Activated CD8-positive, alpha-beta T cell treated with anti-CD3 and anti-CD28 coated beads for 36 hours (primary cell): ENCODE measurements at regions not wholly inside any gene's neighbourhood (a gene's known extent, or its start where the extent isn't known, plus 50 kb on each side); places are given as distances from the start of the nearest gene placed in this dataset.

Experiments
- ATAC-seq: fragments of 200-7000 bp; cut with Tn5 transposase; one replicate; pipeline ENCODE4 v1.10.0; 2021; ENCODE audit warnings: mild to moderate bottlenecking, moderate library complexity
- CTCF ChIA-PET: fragments of 350-600 bp; sonication (Branson Sonifier 250); formaldehyde crosslinking; loops from one replicate; lab custom pipeline; 2021; ENCODE audit warnings: antibody characterized with exemption; lab: Charles Lee
- POLR2A ChIA-PET: fragments of 350-600 bp; sonication (Branson Sonifier 250); formaldehyde crosslinking; loops from one replicate; lab custom pipeline; 2021; ENCODE audit warnings: antibody characterized with exemption; lab: Charles Lee
- DNase-seq: peaks from one replicate; pipeline ENCODE4 v3.0.0-alpha.2; 2020
- H3K27ac Mint-ChIP-seq: one replicate; pipeline ENCODE4 v1.8.0; 2021; ENCODE audit warnings: mild to moderate bottlenecking, mixed read lengths
- H3K27me3 Mint-ChIP-seq: one replicate; pipeline ENCODE4 v1.8.0; 2021; ENCODE audit warnings: mixed read lengths
- H3K36me3 Mint-ChIP-seq: one replicate; pipeline ENCODE4 v1.8.0; 2021; ENCODE audit warnings: low read depth, mixed read lengths
- H3K4me1 Mint-ChIP-seq: one replicate; pipeline ENCODE4 v1.8.0; 2021; ENCODE audit warnings: low read depth, mixed read lengths
- H3K4me3 Mint-ChIP-seq: one replicate; pipeline ENCODE4 v1.8.0; 2021; ENCODE audit warnings: mild to moderate bottlenecking, moderate library complexity, mixed read lengths
- H3K9me3 Mint-ChIP-seq: one replicate; pipeline ENCODE4 v1.8.0; 2021; ENCODE audit warnings: mixed read lengths
- intact Hi-C: fragments of 100-400 bp; cut with micrococcal nuclease; formaldehyde crosslinking; loops from one replicate; pipeline ENCODE4 v1.10.0; 2022
- TF ChIP-seq, protein P1 (sequence below): fragments of 200-600 bp; IDR thresholded peaks from one replicate; pipeline ENCODE4 v1.8.0; 2022; ENCODE audit warnings: antibody characterized with exemption, mild to moderate bottlenecking

DNA sequence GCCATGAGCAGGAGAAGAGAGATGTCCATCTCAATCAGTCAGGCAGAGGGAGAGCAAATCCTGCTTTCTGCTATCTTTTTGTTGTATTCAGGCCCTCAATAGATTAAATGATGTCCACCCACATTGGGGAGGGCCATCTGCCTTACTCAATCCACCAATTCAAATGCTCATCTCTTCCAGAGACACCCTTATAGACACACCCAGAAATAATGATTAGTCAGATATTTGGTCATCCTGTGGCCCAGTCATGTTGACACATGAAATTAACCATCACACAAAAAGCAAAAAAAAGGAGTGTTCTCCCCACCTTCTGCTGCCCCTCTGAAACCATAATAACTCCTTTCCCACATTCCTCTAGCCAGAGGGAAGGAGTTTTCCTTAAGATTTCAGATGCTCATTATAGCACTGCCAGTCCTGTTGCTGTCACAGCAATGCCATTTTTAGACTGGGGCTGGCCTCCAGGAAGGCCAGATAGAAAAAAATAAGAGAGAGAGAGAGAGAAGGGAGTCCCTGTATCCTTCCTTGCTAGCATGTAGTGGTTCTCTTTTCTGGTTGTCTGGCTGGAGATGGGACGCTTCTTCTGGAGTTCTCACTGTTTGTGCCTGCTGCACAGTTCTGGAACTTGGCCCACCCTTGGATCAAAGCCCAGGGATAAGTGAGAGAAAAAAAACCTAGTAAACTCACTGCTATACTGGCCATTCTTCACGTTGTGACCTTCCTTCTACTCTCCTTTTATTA, 177.7 kb downstream of the RBM46 start:
- Mint-ChIP-seq H3K27ac (no peak overlapping the region), H3K4me3 (no peak overlapping the region), H3K27me3 (no peaks in the 10 kb centered on the region), H3K36me3 (no peaks in the 10 kb centered on the region), H3K4me1 (no peaks in the 10 kb centered on the region), H3K9me3 (peaks cover 6% of the 10 kb centered on the region)
- intact Hi-C loops: no loop called here
- TF ChIP-seq, protein P1, sequence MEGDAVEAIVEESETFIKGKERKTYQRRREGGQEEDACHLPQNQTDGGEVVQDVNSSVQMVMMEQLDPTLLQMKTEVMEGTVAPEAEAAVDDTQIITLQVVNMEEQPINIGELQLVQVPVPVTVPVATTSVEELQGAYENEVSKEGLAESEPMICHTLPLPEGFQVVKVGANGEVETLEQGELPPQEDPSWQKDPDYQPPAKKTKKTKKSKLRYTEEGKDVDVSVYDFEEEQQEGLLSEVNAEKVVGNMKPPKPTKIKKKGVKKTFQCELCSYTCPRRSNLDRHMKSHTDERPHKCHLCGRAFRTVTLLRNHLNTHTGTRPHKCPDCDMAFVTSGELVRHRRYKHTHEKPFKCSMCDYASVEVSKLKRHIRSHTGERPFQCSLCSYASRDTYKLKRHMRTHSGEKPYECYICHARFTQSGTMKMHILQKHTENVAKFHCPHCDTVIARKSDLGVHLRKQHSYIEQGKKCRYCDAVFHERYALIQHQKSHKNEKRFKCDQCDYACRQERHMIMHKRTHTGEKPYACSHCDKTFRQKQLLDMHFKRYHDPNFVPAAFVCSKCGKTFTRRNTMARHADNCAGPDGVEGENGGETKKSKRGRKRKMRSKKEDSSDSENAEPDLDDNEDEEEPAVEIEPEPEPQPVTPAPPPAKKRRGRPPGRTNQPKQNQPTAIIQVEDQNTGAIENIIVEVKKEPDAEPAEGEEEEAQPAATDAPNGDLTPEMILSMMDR: no peak
- ChIA-PET CTCF (no interaction called here), POLR2A (no interaction called here)
- DNase-seq (no peak), ATAC-seq (no peak)

DNA sequence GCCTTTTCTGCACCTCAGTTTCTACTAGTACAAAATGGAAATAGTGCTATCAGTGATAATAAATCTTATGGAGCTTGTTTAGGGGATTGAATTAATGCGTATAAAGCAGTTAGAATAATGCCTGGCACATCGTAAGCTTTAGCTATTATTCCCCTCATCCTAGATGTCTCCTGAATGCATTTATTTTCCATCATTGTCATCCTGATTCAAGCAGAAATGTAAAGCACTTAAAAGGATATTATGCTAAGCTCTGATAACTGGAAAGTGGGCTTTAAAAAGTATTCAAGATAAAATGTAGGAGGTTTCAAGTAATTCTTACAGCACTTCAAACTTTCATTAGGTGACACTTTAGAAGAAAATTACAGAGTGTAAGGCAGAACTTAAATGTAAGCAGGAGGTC, 178.7 kb downstream of the RBM46 start:
- ATAC-seq (no peak), DNase-seq (no peak)
- intact Hi-C loops: no loop called here
- Mint-ChIP-seq H3K9me3 (peaks cover 1% of the 10 kb centered on the region), H3K4me1 (no peaks in the 10 kb centered on the region), H3K27me3 (no peaks in the 10 kb centered on the region), H3K36me3 (no peaks in the 10 kb centered on the region), H3K4me3 (no peak overlapping the region), H3K27ac (no peak overlapping the region)
- CTCF ChIA-PET: no interaction called here
- POLR2A ChIA-PET: no interaction called here
- TF ChIP-seq, protein P1: no peak

DNA sequence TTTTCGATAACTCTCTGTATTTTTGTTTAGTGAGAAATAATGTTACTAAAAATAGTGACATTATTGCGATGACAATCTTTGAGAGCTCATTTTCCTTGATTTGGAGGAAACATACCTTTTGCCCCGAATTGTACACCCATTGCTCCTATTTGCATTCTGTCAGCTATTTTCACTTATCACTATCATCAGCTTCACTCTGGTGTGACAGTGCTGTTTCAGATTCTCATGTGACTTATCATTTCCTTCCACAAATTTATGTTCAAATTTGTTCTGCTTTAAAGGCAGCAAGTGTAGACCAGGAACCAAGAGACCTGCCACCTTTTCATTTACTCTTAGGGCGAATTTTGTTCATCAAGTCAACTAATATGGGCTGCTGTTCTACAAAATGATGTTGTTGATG, 179.4 kb downstream of the RBM46 start:
- ChIA-PET POLR2A (no interaction called here), CTCF (interaction anchor here (0.7 to 0.9 kb wide), 2 partner anchors 21 to 22 kb away, joined by 3 read pairs; no protein-coding TSS in a partner anchor)
- Mint-ChIP-seq H3K9me3 (no peaks in the 10 kb centered on the region), H3K4me3 (no peak overlapping the region), H3K27ac (no peak overlapping the region), H3K27me3 (no peaks in the 10 kb centered on the region), H3K36me3 (no peaks in the 10 kb centered on the region), H3K4me1 (no peaks in the 10 kb centered on the region)
- ATAC-seq (no peak), DNase-seq (no peak)
- intact Hi-C loops: no loop called here
- TF ChIP-seq, protein P1: no peak

DNA sequence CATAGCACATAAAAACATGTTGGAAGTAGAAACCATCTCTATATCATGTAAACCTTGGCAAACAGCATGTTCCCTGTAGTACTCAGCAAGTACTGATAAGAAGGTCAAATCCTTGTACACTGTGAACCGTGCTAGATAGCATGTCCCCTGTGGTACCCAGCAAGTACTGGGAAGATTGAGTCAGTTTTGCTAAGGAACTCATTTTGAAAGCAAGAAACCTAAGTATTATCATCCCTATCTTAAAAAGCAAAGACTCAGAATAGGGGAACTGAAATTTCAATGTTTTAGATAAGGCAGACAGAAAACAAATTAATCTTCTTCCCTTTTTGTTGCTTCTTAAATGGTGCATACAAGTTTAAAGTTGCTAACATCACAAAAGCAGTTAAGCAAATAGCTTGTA, 180.2 kb downstream of the RBM46 start:
- TF ChIP-seq, protein P1: no peak
- ATAC-seq (no peak), DNase-seq (no peak)
- Mint-ChIP-seq H3K4me1 (no peaks in the 10 kb centered on the region), H3K27me3 (no peaks in the 10 kb centered on the region), H3K4me3 (no peak overlapping the region), H3K27ac (no peak overlapping the region), H3K9me3 (no peaks in the 10 kb centered on the region), H3K36me3 (no peaks in the 10 kb centered on the region)
- intact Hi-C loops: no loop called here
- POLR2A ChIA-PET: no interaction called here
- CTCF ChIA-PET: no interaction called here

DNA sequence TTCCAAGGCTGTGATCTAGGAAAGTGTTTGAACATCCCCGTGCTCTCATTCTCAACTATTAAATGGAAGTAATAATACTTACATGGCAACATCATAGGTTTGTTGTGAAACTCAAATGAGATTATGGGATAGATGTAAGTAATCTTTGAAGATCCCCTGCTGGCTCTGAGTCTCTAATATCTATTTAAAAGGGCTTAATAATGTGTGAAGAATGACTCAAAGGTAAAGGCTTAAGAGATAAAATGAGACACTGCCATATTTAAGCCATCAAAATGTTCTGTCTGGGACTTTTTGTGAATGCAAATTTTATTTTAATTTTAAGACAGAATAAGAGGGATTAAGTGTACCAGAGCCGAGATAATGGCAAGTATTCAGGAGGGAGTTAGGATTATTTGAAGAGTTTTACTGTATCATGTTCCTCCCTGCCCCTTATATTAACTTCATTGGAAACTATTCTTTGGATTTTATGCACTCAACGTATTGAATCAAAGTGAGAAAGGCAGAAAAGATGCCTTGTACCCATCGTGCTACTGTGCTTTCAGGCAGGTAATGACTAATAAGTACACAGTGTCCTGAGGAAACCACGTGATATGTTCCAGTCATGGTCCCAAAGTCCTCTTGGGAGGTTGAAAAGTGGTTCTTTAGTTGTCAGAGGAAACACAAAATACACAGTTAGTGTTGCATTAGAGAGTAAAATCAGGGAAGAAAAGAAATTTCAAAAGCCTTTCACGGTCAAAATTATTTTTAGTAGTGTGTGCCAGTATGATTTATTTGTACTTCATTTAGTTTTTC, 192.4 kb downstream of the RBM46 start:
- no peaks in the 10 kb centered on the region for H3K4me1 Mint-ChIP-seq
- DNase-seq (no peak), ATAC-seq (no peak)
- H3K27me3 Mint-ChIP-seq: peaks cover 2% of the 10 kb centered on the region
- CTCF ChIA-PET: interaction anchor here (1.3 kb wide), 1 partner anchor 9 kb away, joined by 4 read pairs; no protein-coding TSS in a partner anchor
- TF ChIP-seq, protein P1: no peak
- H3K9me3 Mint-ChIP-seq: no peaks in the 10 kb centered on the region
- H3K36me3 Mint-ChIP-seq: no peaks in the 10 kb centered on the region
- H3K4me3 Mint-ChIP-seq: no peak overlapping the region
- POLR2A ChIA-PET: no interaction called here
- intact Hi-C loops: no loop called here
- H3K27ac Mint-ChIP-seq: no peak overlapping the region
